ENCODE measurements at regions not wholly inside any gene's neighbourhood (a gene's known extent, or its start where the extent isn't known, plus 50 kb on each side); places are given as distances from the start of the nearest gene placed in this dataset.
"Not testable (repeated sequence)": the region's sequence is repeated elsewhere in the genome, so short reads cannot be mapped to it uniquely, and the experiment has no call there.

DNA sequence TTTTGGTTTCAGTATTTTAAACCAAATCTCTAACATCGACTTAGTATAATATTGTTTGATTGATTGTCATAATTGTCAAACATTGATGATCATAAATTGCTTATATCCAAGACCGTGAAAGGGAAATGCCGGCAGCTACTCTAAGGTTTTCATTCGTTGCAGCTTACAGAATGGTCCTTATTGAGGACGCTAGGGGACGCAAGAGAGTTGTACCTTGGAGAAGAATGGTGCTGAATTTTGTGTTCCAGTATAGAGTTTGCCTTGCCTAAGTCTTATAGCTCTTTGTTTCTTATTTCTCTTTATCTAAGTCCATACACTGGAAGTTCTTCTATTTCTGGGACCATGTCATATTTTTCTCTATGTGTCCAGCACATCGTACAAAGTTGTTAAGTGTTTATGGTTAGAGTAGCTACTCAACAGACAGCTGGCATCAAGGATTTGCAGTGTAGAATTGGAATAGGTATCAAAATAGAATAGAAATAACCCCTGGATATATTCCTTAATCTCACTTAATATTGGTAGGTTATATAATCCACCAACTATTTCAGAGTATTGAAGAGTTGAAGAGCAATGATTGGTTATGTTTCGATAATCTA, 67.4 kb upstream of the GPR39 start:
- H3K4me1 Mint-ChIP-seq (ENCODE audit: low read depth), result not testable (repeated sequence)

DNA sequence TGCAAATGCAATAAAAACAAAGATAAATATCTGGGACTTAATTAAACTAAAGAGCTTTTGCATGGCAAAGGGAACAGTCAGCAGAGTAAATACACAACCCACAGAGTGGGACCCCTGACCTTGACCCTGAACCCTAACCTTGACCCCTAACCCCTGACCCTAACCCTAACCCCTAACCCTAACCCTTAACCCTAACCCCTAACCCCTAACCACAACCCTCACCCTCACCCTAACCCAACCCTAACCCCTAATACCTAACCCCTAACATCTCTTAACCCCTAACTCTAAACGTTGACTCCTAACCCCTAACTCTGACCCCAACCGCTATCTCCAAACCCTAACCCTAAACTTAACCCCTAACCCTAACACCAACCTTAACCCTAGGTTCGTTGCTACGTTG, 64.9 kb upstream of the GPR39 start:
- H3K4me1 Mint-ChIP-seq (ENCODE audit: low read depth); DNase-seq (ENCODE audit: low spot score, unreplicated experiment); H3K27me3 Mint-ChIP-seq; H3K36me3 Mint-ChIP-seq (ENCODE audit: insufficient read depth); H3K27ac Mint-ChIP-seq; H3K9me3 Mint-ChIP-seq (ENCODE audit: low read depth): not testable (repeated sequence)
- H3K4me3 Mint-ChIP-seq (ENCODE audit: low read depth), result peak overlapping the region; percentile 75

More for the DNA sequence above, 67.4 kb upstream of the GPR39 start:
- not testable (repeated sequence) for H3K27me3 Mint-ChIP-seq; H3K4me3 Mint-ChIP-seq (ENCODE audit: low read depth); DNase-seq (ENCODE audit: low spot score, unreplicated experiment); H3K27ac Mint-ChIP-seq; H3K9me3 Mint-ChIP-seq (ENCODE audit: low read depth); H3K36me3 Mint-ChIP-seq (ENCODE audit: insufficient read depth)
- TF ChIP-seq, protein P1, sequence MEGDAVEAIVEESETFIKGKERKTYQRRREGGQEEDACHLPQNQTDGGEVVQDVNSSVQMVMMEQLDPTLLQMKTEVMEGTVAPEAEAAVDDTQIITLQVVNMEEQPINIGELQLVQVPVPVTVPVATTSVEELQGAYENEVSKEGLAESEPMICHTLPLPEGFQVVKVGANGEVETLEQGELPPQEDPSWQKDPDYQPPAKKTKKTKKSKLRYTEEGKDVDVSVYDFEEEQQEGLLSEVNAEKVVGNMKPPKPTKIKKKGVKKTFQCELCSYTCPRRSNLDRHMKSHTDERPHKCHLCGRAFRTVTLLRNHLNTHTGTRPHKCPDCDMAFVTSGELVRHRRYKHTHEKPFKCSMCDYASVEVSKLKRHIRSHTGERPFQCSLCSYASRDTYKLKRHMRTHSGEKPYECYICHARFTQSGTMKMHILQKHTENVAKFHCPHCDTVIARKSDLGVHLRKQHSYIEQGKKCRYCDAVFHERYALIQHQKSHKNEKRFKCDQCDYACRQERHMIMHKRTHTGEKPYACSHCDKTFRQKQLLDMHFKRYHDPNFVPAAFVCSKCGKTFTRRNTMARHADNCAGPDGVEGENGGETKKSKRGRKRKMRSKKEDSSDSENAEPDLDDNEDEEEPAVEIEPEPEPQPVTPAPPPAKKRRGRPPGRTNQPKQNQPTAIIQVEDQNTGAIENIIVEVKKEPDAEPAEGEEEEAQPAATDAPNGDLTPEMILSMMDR (IDR thresholded peaks at IDR 0.05; ENCODE audit: unreplicated experiment), result peak; percentile 77

DNA sequence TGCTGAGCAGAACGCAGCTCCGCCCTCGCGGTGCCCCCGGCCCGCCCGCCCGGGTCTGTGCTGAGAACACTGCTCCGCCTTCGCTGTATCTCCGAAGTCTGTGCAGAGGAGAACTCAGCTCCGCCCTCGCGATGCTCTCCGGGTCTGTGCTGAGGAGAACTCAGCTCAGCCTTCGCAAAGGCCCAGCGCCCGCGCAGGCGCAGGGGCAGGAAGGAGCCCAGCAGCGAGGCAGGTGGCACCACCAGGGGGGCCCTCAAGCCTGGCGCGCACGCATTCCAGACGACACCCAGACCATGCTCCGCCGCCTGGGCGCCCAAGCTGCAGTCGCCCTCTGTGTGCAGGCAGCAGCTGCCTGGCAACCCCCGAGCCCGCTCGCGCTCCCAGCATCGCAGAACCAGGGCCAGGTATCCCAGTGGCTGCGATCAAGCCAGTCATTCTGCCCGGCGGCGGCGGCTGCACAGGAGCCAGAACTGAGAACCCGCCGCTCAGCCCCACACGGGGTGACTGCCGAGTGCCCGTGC, 64.1 kb upstream of the GPR39 start:
- not testable (repeated sequence) for H3K9me3 Mint-ChIP-seq (ENCODE audit: low read depth); H3K4me1 Mint-ChIP-seq (ENCODE audit: low read depth); H3K27me3 Mint-ChIP-seq; H3K36me3 Mint-ChIP-seq (ENCODE audit: insufficient read depth)
- DNase-seq (ENCODE audit: low spot score, unreplicated experiment), result peak; percentile 73
- Mint-ChIP-seq H3K4me3 (ENCODE audit: low read depth) (peak overlapping the region; percentile 75), H3K27ac (peak overlapping the region; percentile 33)

DNA sequence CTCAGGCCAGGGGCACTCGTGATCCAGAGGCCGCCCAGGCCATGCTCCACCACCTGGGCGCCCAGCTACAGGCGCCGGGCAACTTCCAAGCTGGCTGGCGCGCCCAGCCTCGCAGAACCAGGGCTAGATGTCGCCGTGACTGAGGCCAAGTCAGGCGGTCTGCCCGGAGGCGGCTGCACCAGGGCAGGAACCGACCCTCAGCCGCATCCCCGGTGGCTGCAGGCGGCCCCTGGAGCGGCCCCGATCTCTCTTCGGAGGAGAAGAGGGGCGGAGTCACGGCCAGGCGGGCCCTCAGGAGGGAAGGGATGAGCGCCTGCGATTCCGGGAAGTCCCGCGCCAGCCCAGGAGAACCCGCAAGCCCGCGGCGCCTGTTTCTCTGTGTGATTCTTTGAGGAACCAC, 63.2 kb upstream of the GPR39 start:
- not testable (repeated sequence) for H3K9me3 Mint-ChIP-seq (ENCODE audit: low read depth); H3K27ac Mint-ChIP-seq; H3K27me3 Mint-ChIP-seq; H3K4me1 Mint-ChIP-seq (ENCODE audit: low read depth); H3K36me3 Mint-ChIP-seq (ENCODE audit: insufficient read depth)
- H3K4me3 Mint-ChIP-seq (ENCODE audit: low read depth), result peak overlapping the region; percentile 59
- peak; percentile 21 for DNase-seq (ENCODE audit: low spot score, unreplicated experiment)

DNA sequence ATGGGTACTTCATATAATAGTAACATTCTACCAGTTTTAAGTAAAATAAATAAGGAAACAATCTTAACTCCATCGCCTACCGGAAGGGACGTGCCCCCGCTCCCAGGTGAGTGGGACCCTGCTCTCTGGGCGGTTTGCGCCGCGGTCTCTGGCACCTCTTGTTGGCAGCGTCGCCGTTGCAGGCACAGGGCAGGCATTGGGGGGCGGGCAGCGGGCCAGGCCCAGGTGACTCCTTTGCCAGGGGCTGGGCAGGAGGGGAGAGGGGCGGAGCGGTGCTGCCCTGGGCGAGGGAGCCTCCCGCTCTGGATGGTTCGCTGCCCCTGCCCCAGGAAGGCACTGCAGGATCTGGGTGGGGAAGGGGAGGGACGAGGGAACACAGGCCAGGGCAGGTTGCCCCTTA, 55.6 kb upstream of the GPR39 start:
- H3K36me3 Mint-ChIP-seq (ENCODE audit: insufficient read depth); H3K4me3 Mint-ChIP-seq (ENCODE audit: low read depth); H3K27me3 Mint-ChIP-seq; H3K27ac Mint-ChIP-seq; DNase-seq (ENCODE audit: low spot score, unreplicated experiment); H3K4me1 Mint-ChIP-seq (ENCODE audit: low read depth): not testable (repeated sequence)
- H3K9me3 Mint-ChIP-seq (ENCODE audit: low read depth), result peaks cover 14% of the 10 kb centered on the region

DNA sequence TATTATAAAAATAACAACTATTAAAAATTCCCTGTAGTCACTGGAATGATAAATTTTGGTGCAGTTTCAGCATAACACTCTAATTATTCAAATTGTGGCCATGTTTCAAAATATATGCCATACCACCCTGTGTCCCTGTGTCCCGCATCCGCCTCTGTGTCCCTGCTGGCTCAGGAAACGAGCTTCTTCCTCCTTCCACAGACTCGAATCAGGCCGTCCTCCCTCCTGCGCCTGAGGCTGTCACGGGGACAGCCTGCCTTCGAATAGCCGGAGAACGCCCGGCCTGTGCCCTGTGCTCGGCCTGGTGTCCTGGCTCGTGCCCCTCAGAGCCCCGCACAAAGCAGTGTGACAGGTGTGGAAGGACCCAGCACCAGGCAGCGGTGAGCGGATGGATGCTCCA, 55.1 kb upstream of the GPR39 start:
- peaks cover 14% of the 10 kb centered on the region for H3K9me3 Mint-ChIP-seq (ENCODE audit: low read depth)
- not testable (repeated sequence) for H3K27ac Mint-ChIP-seq; H3K27me3 Mint-ChIP-seq; H3K4me1 Mint-ChIP-seq (ENCODE audit: low read depth); H3K4me3 Mint-ChIP-seq (ENCODE audit: low read depth); H3K36me3 Mint-ChIP-seq (ENCODE audit: insufficient read depth); DNase-seq (ENCODE audit: low spot score, unreplicated experiment)

DNA sequence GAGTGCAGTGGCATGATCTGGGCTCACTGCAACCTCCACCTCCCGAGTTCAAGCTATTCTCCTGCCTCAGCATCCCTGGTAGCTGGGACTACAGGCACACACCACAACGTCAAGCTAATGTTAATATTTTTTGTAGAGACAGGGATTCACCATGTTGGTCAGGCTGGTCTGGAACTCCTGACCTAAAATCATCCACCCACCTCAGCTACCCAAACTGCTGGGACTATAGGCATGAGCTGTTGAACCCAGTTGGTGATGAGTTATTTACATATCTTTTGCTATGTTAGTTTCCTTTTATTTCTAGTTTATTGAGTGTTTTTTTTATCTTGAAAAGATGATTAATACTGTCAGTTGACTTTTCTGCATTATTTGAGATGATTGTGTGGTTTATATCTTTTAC, 53.3 kb upstream of the GPR39 start:
- DNase-seq (ENCODE audit: low spot score, unreplicated experiment); H3K4me3 Mint-ChIP-seq (ENCODE audit: low read depth); H3K4me1 Mint-ChIP-seq (ENCODE audit: low read depth); H3K27ac Mint-ChIP-seq; H3K27me3 Mint-ChIP-seq; H3K36me3 Mint-ChIP-seq (ENCODE audit: insufficient read depth): not testable (repeated sequence)
- H3K9me3 Mint-ChIP-seq (ENCODE audit: low read depth), result peaks cover 14% of the 10 kb centered on the region

DNA sequence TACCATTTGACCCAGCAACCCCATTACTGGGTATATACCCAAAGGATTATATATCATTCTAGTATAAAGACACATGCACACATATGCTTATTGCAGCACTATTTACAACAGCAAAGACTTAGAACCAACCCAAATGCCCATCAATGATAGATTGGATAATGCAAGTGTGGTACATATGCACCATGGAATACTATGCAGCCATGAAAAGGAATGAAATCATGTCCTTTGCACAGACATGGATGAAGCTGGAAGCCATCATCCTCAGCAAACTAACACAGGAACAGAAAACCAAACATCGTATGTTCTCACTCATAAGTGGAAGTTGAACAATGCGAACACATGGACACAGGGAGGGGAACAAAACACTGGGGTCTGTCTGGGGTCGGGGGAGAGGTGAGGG, 50.6 kb upstream of the GPR39 start:
- not testable (repeated sequence) for H3K4me3 Mint-ChIP-seq (ENCODE audit: low read depth); H3K27me3 Mint-ChIP-seq; H3K36me3 Mint-ChIP-seq (ENCODE audit: insufficient read depth); H3K4me1 Mint-ChIP-seq (ENCODE audit: low read depth); DNase-seq (ENCODE audit: low spot score, unreplicated experiment); H3K27ac Mint-ChIP-seq
- peaks cover 10% of the 10 kb centered on the region for H3K9me3 Mint-ChIP-seq (ENCODE audit: low read depth)

DNA sequence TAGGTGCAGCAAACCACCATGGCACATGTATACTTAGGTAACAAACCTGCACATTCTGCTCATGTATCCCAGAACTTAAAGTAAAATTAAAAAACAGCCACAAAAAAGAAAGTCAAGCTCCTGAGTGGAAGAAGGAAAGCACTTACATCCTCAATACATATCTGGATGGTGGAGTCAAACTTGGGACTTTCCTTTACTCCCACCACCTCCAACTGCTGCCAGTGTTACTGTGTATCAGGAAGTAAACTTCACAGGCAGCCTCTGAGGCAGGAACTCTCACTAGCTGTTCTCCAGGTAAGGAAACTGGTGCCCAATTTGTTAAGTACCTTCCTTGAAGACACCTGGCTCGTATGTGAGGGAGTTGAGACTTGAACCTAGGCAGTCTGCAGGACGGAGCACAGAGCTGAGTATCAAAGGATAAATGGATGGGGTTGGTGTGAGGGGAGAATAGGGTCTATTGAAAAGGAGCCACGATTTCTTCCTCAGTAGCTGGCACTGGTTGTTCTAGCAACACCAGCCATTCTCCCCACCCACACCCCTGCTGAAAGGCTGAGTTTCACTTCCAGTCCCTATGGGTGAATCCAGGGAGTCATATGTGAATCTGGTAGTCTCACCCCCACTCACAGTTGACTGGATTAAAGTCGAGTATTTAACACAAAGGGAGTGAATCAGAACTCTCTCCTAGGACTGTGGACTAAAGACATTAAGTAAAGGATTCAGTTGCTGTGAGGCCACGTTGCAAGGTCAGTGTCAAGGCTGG, 50.0 kb upstream of the GPR39 start:
- TF ChIP-seq, protein P1 (IDR thresholded peaks at IDR 0.05; ENCODE audit: unreplicated experiment), result no peak
- DNase-seq (ENCODE audit: low spot score, unreplicated experiment), result no peak
- Mint-ChIP-seq H3K4me1 (ENCODE audit: low read depth) (no peaks in the 10 kb centered on the region), H3K9me3 (ENCODE audit: low read depth) (peaks cover 10% of the 10 kb centered on the region), H3K27ac (no peak overlapping the region), H3K27me3 (peaks cover 2% of the 10 kb centered on the region), H3K4me3 (ENCODE audit: low read depth) (no peak overlapping the region), H3K36me3 (ENCODE audit: insufficient read depth) (no peaks in the 10 kb centered on the region)

All from progenitor cell of endocrine pancreas (in vitro differentiated cells).